Keratinocyte (primary cell): ENCODE measurements at regions not wholly inside any gene's neighbourhood (a gene's known extent, or its start where the extent isn't known, plus 50 kb on each side); places are given as distances from the start of the nearest gene placed in this dataset.
"Not testable (repeated sequence)": the region's sequence is repeated elsewhere in the genome, so short reads cannot be mapped to it uniquely, and the experiment has no call there.

Experiments
- DNase-seq: peaks from one replicate; pipeline ENCODE4 v3.0.0-alpha.2; 2011; ENCODE audit warnings: low read depth, missing footprints, low spot score
- FAIRE-seq: peaks from 2 replicates; lab custom pipeline; 2011; peaks lifted over from hg19 to GRCh38; lab: Jason Lieb, UNC
- H2AFZ ChIP-seq: 2 replicates; pipeline ENCODE4 v1.6.0; 2012; ENCODE audit warnings: low read length, control low read depth, inconsistent platforms; ENCODE audit not compliant: control insufficient read depth
- H3K27ac ChIP-seq: 2 replicates; pipeline ENCODE4 v1.5.1; 2011; ENCODE audit warnings: low read length; ENCODE audit not compliant: control insufficient read depth, insufficient read depth
- H3K27me3 ChIP-seq: 3 replicates; pipeline ENCODE4 v1.6.0; 2011; ENCODE audit warnings: low read length; ENCODE audit not compliant: control insufficient read depth, insufficient read depth; ENCODE audit errors: extremely low read depth
- H3K36me3 ChIP-seq, 2 experiments: 2 replicates in 1 of 2; 3 replicates in 1 of 2; pipeline ENCODE4 v1.5.1; 2011; ENCODE audit warnings: low read length in 2 of 2, mild to moderate bottlenecking in 1 of 2; ENCODE audit not compliant: control insufficient read depth in 2 of 2, insufficient read depth in 2 of 2; ENCODE audit errors: extremely low read depth in 1 of 2
- H3K4me1 ChIP-seq: 3 replicates; pipeline ENCODE4 v1.5.1; 2011; ENCODE audit warnings: low read length; ENCODE audit not compliant: control insufficient read depth, insufficient read depth; ENCODE audit errors: extremely low read depth
- H3K4me2 ChIP-seq: 3 replicates; pipeline ENCODE4 v1.6.0; 2011; ENCODE audit warnings: low read depth, low read length; ENCODE audit not compliant: control insufficient read depth, insufficient read depth; ENCODE audit errors: extremely low read depth
- H3K4me3 ChIP-seq, 3 experiments: fragments of 200-600 bp in 1 of 3; sonication (generic) in 1 of 3; 2 replicates in 2 of 3; 3 replicates in 1 of 3; pipeline ENCODE4 v1.5.1; 2011 to 2016; ENCODE audit warnings: low read length in 3 of 3, mild to moderate bottlenecking in 3 of 3, control low read depth in 2 of 3, inconsistent platforms in 1 of 3, low read depth in 1 of 3, mixed read lengths in 1 of 3, mixed run types in 1 of 3, moderate library complexity in 1 of 3; ENCODE audit not compliant: control insufficient read depth in 2 of 3, insufficient read depth in 2 of 3; ENCODE audit errors: extremely low read depth in 1 of 3
- H3K79me2 ChIP-seq: 2 replicates; pipeline ENCODE4 v1.6.0; 2012; ENCODE audit warnings: low read length; ENCODE audit not compliant: control insufficient read depth, insufficient read depth
- H3K9ac ChIP-seq: 3 replicates; pipeline ENCODE4 v1.6.0; 2011; ENCODE audit warnings: low read length; ENCODE audit not compliant: control insufficient read depth, insufficient read depth; ENCODE audit errors: extremely low read depth
- H3K9me1 ChIP-seq: 3 replicates; pipeline ENCODE4 v1.6.0; 2011; ENCODE audit warnings: low read length; ENCODE audit not compliant: control insufficient read depth, insufficient read depth; ENCODE audit errors: extremely low read depth
- H3K9me3 ChIP-seq: 2 replicates; pipeline ENCODE4 v1.5.1; 2012; ENCODE audit warnings: low read depth, low read length; ENCODE audit not compliant: control insufficient read depth
- H4K20me1 ChIP-seq: 3 replicates; pipeline ENCODE4 v1.6.0; 2011; ENCODE audit warnings: low read length; ENCODE audit not compliant: control insufficient read depth, insufficient read depth; ENCODE audit errors: extremely low read depth
- CTCF ChIP-seq, 3 experiments: IDR thresholded peaks in 1 of 3; conservative IDR thresholded peaks in 1 of 3; optimal IDR thresholded peaks in 1 of 3; 2 replicates in 2 of 3; 3 replicates in 1 of 3; pipeline versions ENCODE3 to v1.5.1; 2011; ENCODE audit warnings: low read length in 3 of 3, mild to moderate bottlenecking in 3 of 3, moderate library complexity in 2 of 3, control low read depth in 1 of 3, inconsistent platforms in 1 of 3; ENCODE audit not compliant: insufficient read depth in 2 of 3; ENCODE audit errors: extremely low read depth in 1 of 3
- EZH2 ChIP-seq: IDR thresholded peaks from one replicate; pipeline ENCODE4 v1.6.1; 2012; ENCODE audit warnings: inconsistent platforms, mild to moderate bottlenecking, low read length, moderate library complexity
- dilution Hi-C: fragments of 300-500 bp; cut with MboI; formaldehyde crosslinking; loops from one replicate; pipeline ENCODE4 v1.7.0; 2020; ENCODE audit warnings: low sequenced_read_pairs; ENCODE audit not compliant: extremely low pct_ligation_motif_present

- Histone ChIP-seq H2AFZ (no peak overlapping the region), H3K9me1 (no peaks in the 10 kb centered on the region), H3K4me2 (no peak overlapping the region), H3K9ac (no peak overlapping the region), H3K9me3 (no peaks in the 10 kb centered on the region), H3K4me1 (peaks cover 6% of the 10 kb centered on the region), H4K20me1 (no peaks in the 10 kb centered on the region), H3K79me2 (no peaks in the 10 kb centered on the region), H3K4me3 (no peak overlapping the region), H3K27ac (no peak overlapping the region), H3K36me3 (no peaks in the 10 kb centered on the region), H3K27me3 (no peaks in the 10 kb centered on the region)
- DNase-seq (no peak), FAIRE-seq (no peak)
- TF ChIP-seq CTCF (optimal IDR thresholded peaks at IDR 0.05 in 1 of 3, IDR thresholded peaks at IDR 0.05 in 1 of 3, conservative IDR thresholded peaks at IDR 0.05 in 1 of 3; ENCODE audit: extremely low read depth in 1 of 3, insufficient read depth in 2 of 3, low read length in 3 of 3) (no peak), EZH2 (no peak)
- dilution Hi-C loops: no loop called here
Measured at GRCh38 chr6:27776504-27776903, 135.7 kb downstream of the OR2B2 start.

- Histone ChIP-seq H4K20me1 (no peaks in the 10 kb centered on the region), H3K9me1 (no peaks in the 10 kb centered on the region), H3K4me1 (peaks cover 6% of the 10 kb centered on the region), H3K27ac (no peak overlapping the region), H3K36me3 (no peaks in the 10 kb centered on the region), H2AFZ (no peak overlapping the region), H3K27me3 (no peaks in the 10 kb centered on the region), H3K9me3 (no peaks in the 10 kb centered on the region), H3K4me2 (no peak overlapping the region), H3K4me3 (no peak overlapping the region), H3K79me2 (no peaks in the 10 kb centered on the region), H3K9ac (no peak overlapping the region)
- DNase-seq (no peak), FAIRE-seq (no peak)
- dilution Hi-C loops: no loop called here
- TF ChIP-seq EZH2: no peak
- no peak for TF ChIP-seq CTCF (optimal IDR thresholded peaks at IDR 0.05 in 1 of 3, IDR thresholded peaks at IDR 0.05 in 1 of 3, conservative IDR thresholded peaks at IDR 0.05 in 1 of 3; ENCODE audit: extremely low read depth in 1 of 3, insufficient read depth in 2 of 3, low read length in 3 of 3)
Measured at GRCh38 chr6:27775796-27776184, 136.4 kb downstream of the OR2B2 start.

GRCh38 chr6:27775138-27775795, 136.9 kb downstream of the OR2B2 start:
- H3K9ac ChIP-seq, H3K9me3 ChIP-seq, H3K9me1 ChIP-seq, H3K4me1 ChIP-seq, H3K27ac ChIP-seq, FAIRE-seq, H3K4me2 ChIP-seq, DNase-seq, H3K27me3 ChIP-seq, H3K79me2 ChIP-seq, H3K36me3 ChIP-seq, dilution Hi-C loops, H3K4me3 ChIP-seq, H2AFZ ChIP-seq, H4K20me1 ChIP-seq: not testable (repeated sequence)

GRCh38 chr6:27774264-27774600, 138.0 kb downstream of the OR2B2 start:
- H4K20me1 ChIP-seq, H3K4me1 ChIP-seq, H3K79me2 ChIP-seq, H3K9me1 ChIP-seq, H3K36me3 ChIP-seq, DNase-seq, H3K27ac ChIP-seq, H2AFZ ChIP-seq, FAIRE-seq, H3K4me2 ChIP-seq, dilution Hi-C loops, H3K27me3 ChIP-seq, H3K9ac ChIP-seq, H3K9me3 ChIP-seq, H3K4me3 ChIP-seq: not testable (repeated sequence)
